SK-N-SH treated with all-trans-retinoic acid at 6 μM for 48 hours (cell line): ENCODE measurements at regions not wholly inside any gene's neighbourhood (a gene's known extent, or its start where the extent isn't known, plus 50 kb on each side); places are given as distances from the start of the nearest gene placed in this dataset.

Source experiments
- ATAC-seq: fragments of 200-7000 bp; cut with Tn5 transposase; 3 replicates; pipeline ENCODE4 v1.9.1; 2020; ENCODE audit warnings: mild to moderate bottlenecking, moderate library complexity
- ARNTL ChIP-seq: fragments of 450-650 bp; formaldehyde crosslinking; IDR thresholded peaks from 2 replicates; pipeline ENCODE4 v1.5.0; 2020; ENCODE audit warnings: low read depth, mild to moderate bottlenecking, moderate library complexity, borderline replicate concordance
- BACH2 ChIP-seq: fragments of 250-450 bp; sonication (Bioruptor Pico); IDR thresholded peaks from 2 replicates; pipeline ENCODE4 v1.9.0; 2021; ENCODE audit warnings: mild to moderate bottlenecking, borderline replicate concordance
- CSDC2 ChIP-seq: fragments of 250-450 bp; sonication (Bioruptor Pico); IDR thresholded peaks from 2 replicates; pipeline ENCODE4 v1.5.0; 2020; ENCODE audit warnings: mild to moderate bottlenecking, moderate library complexity
- CSRNP3 ChIP-seq: fragments of 250-450 bp; sonication (Bioruptor Pico); IDR thresholded peaks from 2 replicates; pipeline ENCODE4 v1.5.1; 2021; ENCODE audit warnings: mild to moderate bottlenecking, moderate library complexity
- ESRRG ChIP-seq: fragments of 250-450 bp; sonication (Bioruptor Pico); IDR thresholded peaks from 2 replicates; pipeline ENCODE4 v1.6.1; 2021; ENCODE audit warnings: mild to moderate bottlenecking
- GLIS3 ChIP-seq: fragments of 250-450 bp; sonication (Bioruptor Pico); IDR thresholded peaks from 2 replicates; pipeline ENCODE4 v1.5.0; 2020; ENCODE audit warnings: mild to moderate bottlenecking, moderate library complexity
- ISL1 ChIP-seq: fragments of 250-450 bp; sonication (Bioruptor Pico); IDR thresholded peaks from 2 replicates; pipeline ENCODE4 v2.1.2; 2022; ENCODE audit warnings: mild to moderate bottlenecking, moderate library complexity
- POU6F1 ChIP-seq: fragments of 250-450 bp; sonication (Bioruptor Pico); IDR thresholded peaks from 2 replicates; pipeline ENCODE4 v1.8.0; 2021; ENCODE audit warnings: low read depth, mild to moderate bottlenecking, moderate library complexity, borderline replicate concordance
- PPARA ChIP-seq: fragments of 250-450 bp; sonication (Bioruptor Pico); IDR thresholded peaks from 2 replicates; pipeline ENCODE4 v1.5.0; 2020; ENCODE audit warnings: mild to moderate bottlenecking, borderline replicate concordance
- RARB ChIP-seq: fragments of 250-450 bp; sonication (Bioruptor Pico); IDR thresholded peaks from 2 replicates; pipeline ENCODE4 v1.8.0; 2021; ENCODE audit warnings: mild to moderate bottlenecking, moderate library complexity
- SNAI2 ChIP-seq: fragments of 250-450 bp; sonication (Bioruptor Pico); IDR thresholded peaks from 2 replicates; pipeline ENCODE4 v1.5.0; 2020; ENCODE audit warnings: mild to moderate bottlenecking, moderate library complexity
- TCF4 ChIP-seq: fragments of 250-450 bp; sonication (Bioruptor Pico); IDR thresholded peaks from 2 replicates; pipeline ENCODE4 v1.8.0; 2021; ENCODE audit warnings: mild to moderate bottlenecking, moderate library complexity, borderline replicate concordance
- TOX ChIP-seq: fragments of 250-450 bp; sonication (Bioruptor Pico); IDR thresholded peaks from 2 replicates; pipeline ENCODE4 v1.8.0; 2021; ENCODE audit warnings: mild to moderate bottlenecking, moderate library complexity, borderline replicate concordance
- ZC3H10 ChIP-seq: fragments of 250-450 bp; sonication (Bioruptor Pico); IDR thresholded peaks from 2 replicates; pipeline ENCODE4 v1.5.1; 2021; ENCODE audit warnings: mild to moderate bottlenecking, moderate library complexity
- ZFP3 ChIP-seq: fragments of 250-450 bp; sonication (Bioruptor Pico); IDR thresholded peaks from 2 replicates; pipeline ENCODE4 v1.5.0; 2020; ENCODE audit warnings: mild to moderate bottlenecking, moderate library complexity
- ZFP30 ChIP-seq: fragments of 450-650 bp; formaldehyde crosslinking; IDR thresholded peaks from 2 replicates; pipeline ENCODE4 v1.5.0; 2022; ENCODE audit warnings: mild to moderate bottlenecking, moderate library complexity
- ZNF565 ChIP-seq: fragments of 450-650 bp; formaldehyde crosslinking; conservative IDR thresholded peaks from 2 replicates; pipeline ENCODE4 v1.5.0; 2020; ENCODE audit warnings: low read depth, mild to moderate bottlenecking, moderate library complexity
- ZNF70 ChIP-seq: fragments of 450-650 bp; formaldehyde crosslinking; IDR thresholded peaks from 2 replicates; pipeline ENCODE4 v1.5.0; 2020; ENCODE audit warnings: mild to moderate bottlenecking, moderate library complexity
- ZNF8 ChIP-seq: fragments of 450-650 bp; formaldehyde crosslinking; IDR thresholded peaks from 2 replicates; pipeline ENCODE4 v1.5.0; 2020; ENCODE audit warnings: mild to moderate bottlenecking, moderate library complexity
- TF ChIP-seq, protein P1 (sequence below): fragments of 250-450 bp; sonication (Bioruptor Pico); IDR thresholded peaks from 2 replicates; pipeline ENCODE4 v1.5.0; 2020; ENCODE audit warnings: mild to moderate bottlenecking, moderate library complexity
- TF ChIP-seq, protein P2 (sequence below): fragments of 250-450 bp; sonication (Bioruptor Pico); IDR thresholded peaks from 2 replicates; pipeline ENCODE4 v1.5.1; 2020; ENCODE audit warnings: low read depth, mild to moderate bottlenecking, moderate library complexity
- TF ChIP-seq, protein P3 (sequence below): fragments of 250-450 bp; sonication (Bioruptor Pico); IDR thresholded peaks from 2 replicates; pipeline ENCODE4 v1.8.0; 2020; ENCODE audit warnings: mild to moderate bottlenecking, moderate library complexity, borderline replicate concordance

- TF ChIP-seq CSRNP3 (CRISPR knock-in tag): no peak
- TF ChIP-seq ZC3H10 (CRISPR knock-in tag): no peak
- TF ChIP-seq SNAI2 (CRISPR knock-in tag): no peak
- TF ChIP-seq, protein P1, sequence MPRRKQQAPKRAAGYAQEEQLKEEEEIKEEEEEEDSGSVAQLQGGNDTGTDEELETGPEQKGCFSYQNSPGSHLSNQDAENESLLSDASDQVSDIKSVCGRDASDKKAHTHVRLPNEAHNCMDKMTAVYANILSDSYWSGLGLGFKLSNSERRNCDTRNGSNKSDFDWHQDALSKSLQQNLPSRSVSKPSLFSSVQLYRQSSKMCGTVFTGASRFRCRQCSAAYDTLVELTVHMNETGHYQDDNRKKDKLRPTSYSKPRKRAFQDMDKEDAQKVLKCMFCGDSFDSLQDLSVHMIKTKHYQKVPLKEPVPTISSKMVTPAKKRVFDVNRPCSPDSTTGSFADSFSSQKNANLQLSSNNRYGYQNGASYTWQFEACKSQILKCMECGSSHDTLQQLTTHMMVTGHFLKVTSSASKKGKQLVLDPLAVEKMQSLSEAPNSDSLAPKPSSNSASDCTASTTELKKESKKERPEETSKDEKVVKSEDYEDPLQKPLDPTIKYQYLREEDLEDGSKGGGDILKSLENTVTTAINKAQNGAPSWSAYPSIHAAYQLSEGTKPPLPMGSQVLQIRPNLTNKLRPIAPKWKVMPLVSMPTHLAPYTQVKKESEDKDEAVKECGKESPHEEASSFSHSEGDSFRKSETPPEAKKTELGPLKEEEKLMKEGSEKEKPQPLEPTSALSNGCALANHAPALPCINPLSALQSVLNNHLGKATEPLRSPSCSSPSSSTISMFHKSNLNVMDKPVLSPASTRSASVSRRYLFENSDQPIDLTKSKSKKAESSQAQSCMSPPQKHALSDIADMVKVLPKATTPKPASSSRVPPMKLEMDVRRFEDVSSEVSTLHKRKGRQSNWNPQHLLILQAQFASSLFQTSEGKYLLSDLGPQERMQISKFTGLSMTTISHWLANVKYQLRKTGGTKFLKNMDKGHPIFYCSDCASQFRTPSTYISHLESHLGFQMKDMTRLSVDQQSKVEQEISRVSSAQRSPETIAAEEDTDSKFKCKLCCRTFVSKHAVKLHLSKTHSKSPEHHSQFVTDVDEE (CRISPR knock-in tag): no peak
- no peak for TF ChIP-seq RARB
- TF ChIP-seq GLIS3 (CRISPR knock-in tag): no peak
- TF ChIP-seq POU6F1 (CRISPR knock-in tag): no peak
- no peak for TF ChIP-seq ESRRG (CRISPR knock-in tag)
- TF ChIP-seq CSDC2 (CRISPR knock-in tag): no peak
- no peak for TF ChIP-seq ZNF565
- TF ChIP-seq TCF4 (CRISPR knock-in tag): no peak
- no peak for TF ChIP-seq ZNF70 (CRISPR knock-in tag)
- no peak for TF ChIP-seq PPARA (CRISPR knock-in tag)
- no peak for TF ChIP-seq BACH2 (CRISPR knock-in tag)
- TF ChIP-seq, protein P2, sequence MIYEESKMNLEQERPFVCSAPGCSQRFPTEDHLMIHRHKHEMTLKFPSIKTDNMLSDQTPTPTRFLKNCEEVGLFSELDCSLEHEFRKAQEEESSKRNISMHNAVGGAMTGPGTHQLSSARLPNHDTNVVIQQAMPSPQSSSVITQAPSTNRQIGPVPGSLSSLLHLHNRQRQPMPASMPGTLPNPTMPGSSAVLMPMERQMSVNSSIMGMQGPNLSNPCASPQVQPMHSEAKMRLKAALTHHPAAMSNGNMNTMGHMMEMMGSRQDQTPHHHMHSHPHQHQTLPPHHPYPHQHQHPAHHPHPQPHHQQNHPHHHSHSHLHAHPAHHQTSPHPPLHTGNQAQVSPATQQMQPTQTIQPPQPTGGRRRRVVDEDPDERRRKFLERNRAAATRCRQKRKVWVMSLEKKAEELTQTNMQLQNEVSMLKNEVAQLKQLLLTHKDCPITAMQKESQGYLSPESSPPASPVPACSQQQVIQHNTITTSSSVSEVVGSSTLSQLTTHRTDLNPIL (CRISPR knock-in tag): no peak
- no peak for TF ChIP-seq ARNTL
- no peak for TF ChIP-seq TOX (CRISPR knock-in tag)
- TF ChIP-seq, protein P3, sequence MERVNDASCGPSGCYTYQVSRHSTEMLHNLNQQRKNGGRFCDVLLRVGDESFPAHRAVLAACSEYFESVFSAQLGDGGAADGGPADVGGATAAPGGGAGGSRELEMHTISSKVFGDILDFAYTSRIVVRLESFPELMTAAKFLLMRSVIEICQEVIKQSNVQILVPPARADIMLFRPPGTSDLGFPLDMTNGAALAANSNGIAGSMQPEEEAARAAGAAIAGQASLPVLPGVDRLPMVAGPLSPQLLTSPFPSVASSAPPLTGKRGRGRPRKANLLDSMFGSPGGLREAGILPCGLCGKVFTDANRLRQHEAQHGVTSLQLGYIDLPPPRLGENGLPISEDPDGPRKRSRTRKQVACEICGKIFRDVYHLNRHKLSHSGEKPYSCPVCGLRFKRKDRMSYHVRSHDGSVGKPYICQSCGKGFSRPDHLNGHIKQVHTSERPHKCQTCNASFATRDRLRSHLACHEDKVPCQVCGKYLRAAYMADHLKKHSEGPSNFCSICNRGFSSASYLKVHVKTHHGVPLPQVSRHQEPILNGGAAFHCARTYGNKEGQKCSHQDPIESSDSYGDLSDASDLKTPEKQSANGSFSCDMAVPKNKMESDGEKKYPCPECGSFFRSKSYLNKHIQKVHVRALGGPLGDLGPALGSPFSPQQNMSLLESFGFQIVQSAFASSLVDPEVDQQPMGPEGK (CRISPR knock-in tag): no peak
- TF ChIP-seq ZNF8 (CRISPR knock-in tag): no peak
- TF ChIP-seq ZFP3: no peak
- no peak for ATAC-seq
Observed at GRCh38 chr21:28485301-28486022, 507.2 kb downstream of the LTN1 start.

GRCh38 chr21:28483301-28484035 lies 509.2 kb downstream of the LTN1 start:
- ATAC-seq: no peak; the same call in 2 of the 3 replicates
- TF ChIP-seq ZC3H10 (CRISPR knock-in tag) (no peak), CSDC2 (CRISPR knock-in tag) (no peak), POU6F1 (CRISPR knock-in tag) (no peak), ZFP30 (CRISPR knock-in tag) (no peak), ISL1 (CRISPR knock-in tag) (no peak), GLIS3 (CRISPR knock-in tag) (no peak), CSRNP3 (CRISPR knock-in tag) (no peak)
- TF ChIP-seq, protein P3 (CRISPR knock-in tag): no peak
- TF ChIP-seq, protein P2 (CRISPR knock-in tag): no peak
